AG04450 (cell line): ENCODE measurements at regions not wholly inside any gene's neighbourhood (a gene's known extent, or its start where the extent isn't known, plus 50 kb on each side); places are given as distances from the start of the nearest gene placed in this dataset.

Source experiments
- CTCF ChIA-PET: fragments of 300-600, 350-600 bp; formaldehyde crosslinking; extraction: SDS; loops from one replicate; lab custom pipeline; 2022; ENCODE audit warnings: antibody characterized with exemption, inconsistent platforms; lab: Charles Lee
- POLR2A ChIA-PET: fragments of 350-600 bp; formaldehyde crosslinking; extraction: SDS; loops from one replicate; lab custom pipeline; 2021; ENCODE audit warnings: antibody characterized with exemption, inconsistent platforms; lab: Yijun Ruan, JAX
- DNase-seq: peaks from one replicate; pipeline ENCODE4 v3.0.0-alpha.2; 2011; ENCODE audit warnings: low read depth, low spot score
- H3K27ac ChIP-seq: one replicate; pipeline ENCODE4 v1.5.1; 2012; ENCODE audit warnings: low read depth, low read length, control low read depth
- H3K27me3 ChIP-seq: one replicate; pipeline ENCODE4 v1.6.0; 2012; ENCODE audit warnings: low read length; ENCODE audit not compliant: control insufficient read depth, insufficient read depth
- H3K4me3 ChIP-seq: 2 replicates; pipeline ENCODE4 v1.5.1; 2011; ENCODE audit warnings: mild to moderate bottlenecking, low read depth, low read length, control low read depth
- H3K9me3 ChIP-seq: 2 replicates; pipeline ENCODE4 v1.5.1; 2012; ENCODE audit warnings: low read length; ENCODE audit not compliant: control insufficient read depth, insufficient read depth
- TF ChIP-seq, protein P1 (sequence below): IDR thresholded peaks from 2 replicates; pipeline ENCODE4 v1.5.1; 2011; ENCODE audit warnings: low read depth, low read length, control low read depth, inconsistent platforms

- no peak overlapping the region for H3K4me3 ChIP-seq
- TF ChIP-seq, protein P1, sequence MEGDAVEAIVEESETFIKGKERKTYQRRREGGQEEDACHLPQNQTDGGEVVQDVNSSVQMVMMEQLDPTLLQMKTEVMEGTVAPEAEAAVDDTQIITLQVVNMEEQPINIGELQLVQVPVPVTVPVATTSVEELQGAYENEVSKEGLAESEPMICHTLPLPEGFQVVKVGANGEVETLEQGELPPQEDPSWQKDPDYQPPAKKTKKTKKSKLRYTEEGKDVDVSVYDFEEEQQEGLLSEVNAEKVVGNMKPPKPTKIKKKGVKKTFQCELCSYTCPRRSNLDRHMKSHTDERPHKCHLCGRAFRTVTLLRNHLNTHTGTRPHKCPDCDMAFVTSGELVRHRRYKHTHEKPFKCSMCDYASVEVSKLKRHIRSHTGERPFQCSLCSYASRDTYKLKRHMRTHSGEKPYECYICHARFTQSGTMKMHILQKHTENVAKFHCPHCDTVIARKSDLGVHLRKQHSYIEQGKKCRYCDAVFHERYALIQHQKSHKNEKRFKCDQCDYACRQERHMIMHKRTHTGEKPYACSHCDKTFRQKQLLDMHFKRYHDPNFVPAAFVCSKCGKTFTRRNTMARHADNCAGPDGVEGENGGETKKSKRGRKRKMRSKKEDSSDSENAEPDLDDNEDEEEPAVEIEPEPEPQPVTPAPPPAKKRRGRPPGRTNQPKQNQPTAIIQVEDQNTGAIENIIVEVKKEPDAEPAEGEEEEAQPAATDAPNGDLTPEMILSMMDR = no peak
Measured at GRCh38 chr12:124487066-124487833, 80.2 kb downstream of the NCOR2 start.

GRCh38 chr12:124486346-124486963 is 81.0 kb downstream of the NCOR2 start:
- CTCF ChIA-PET = no interaction called here
- TF ChIP-seq, protein P1 = no peak
- POLR2A ChIA-PET = interaction anchor here (0.7 kb wide), 1 partner anchor 283 kb away, joined by 3 read pairs; no protein-coding TSS in a partner anchor

More at GRCh38 chr12:124487066-124487833, 80.2 kb downstream of the NCOR2 start:
- ChIA-PET POLR2A (no interaction called here), CTCF (no interaction called here)
- DNase-seq = no peak
- no peaks in the 10 kb centered on the region; the same call in 1 of the 2 replicates for H3K9me3 ChIP-seq
- no peaks in the 10 kb centered on the region for H3K27me3 ChIP-seq
- no peak overlapping the region for H3K27ac ChIP-seq

GRCh38 chr12:124485371-124485770 is 82.0 kb downstream of the NCOR2 start:
- H3K4me3 ChIP-seq = no peak overlapping the region
- H3K9me3 ChIP-seq = no peaks in the 10 kb centered on the region; the same call in 1 of the 2 replicates
- no peak overlapping the region for H3K27ac ChIP-seq
- DNase-seq = no peak
- TF ChIP-seq, protein P1 = no peak
- POLR2A ChIA-PET = no interaction called here
- CTCF ChIA-PET = no interaction called here
- H3K27me3 ChIP-seq = no peaks in the 10 kb centered on the region

More at GRCh38 chr12:124486346-124486963, 81.0 kb downstream of the NCOR2 start:
- H3K27me3 ChIP-seq = no peaks in the 10 kb centered on the region
- no peak overlapping the region for H3K27ac ChIP-seq
- no peaks in the 10 kb centered on the region; the same call in 1 of the 2 replicates for H3K9me3 ChIP-seq
- no peak for DNase-seq
- no peak overlapping the region for H3K4me3 ChIP-seq

- ChIA-PET CTCF (no interaction called here), POLR2A (no interaction called here)
- no peak for DNase-seq
- Histone ChIP-seq H3K9me3 (no peaks in the 10 kb centered on the region; the same call in 1 of the 2 replicates), H3K27ac (no peak overlapping the region), H3K27me3 (no peaks in the 10 kb centered on the region), H3K4me3 (no peak overlapping the region)
- TF ChIP-seq, protein P1 = no peak
Measured at GRCh38 chr12:124484526-124484953, 82.9 kb downstream of the NCOR2 start.

GRCh38 chr12:124484067-124484466 is 83.3 kb downstream of the NCOR2 start:
- CTCF ChIA-PET = interaction anchor here (0.6 kb wide), 1 partner anchor 75 kb away, joined by 4 read pairs; no protein-coding TSS in a partner anchor
- no peaks in the 10 kb centered on the region; the same call in 1 of the 2 replicates for H3K9me3 ChIP-seq
- H3K27ac ChIP-seq = no peak overlapping the region
- TF ChIP-seq, protein P1 = no peak
- H3K27me3 ChIP-seq = no peaks in the 10 kb centered on the region
- H3K4me3 ChIP-seq = no peak overlapping the region
- DNase-seq = no peak
- POLR2A ChIA-PET = no interaction called here
